Gastroesophageal sphincter (tissue), 4 donors: ENCODE measurements at regions not wholly inside any gene's neighbourhood (a gene's known extent, or its start where the extent isn't known, plus 50 kb on each side); places are given as distances from the start of the nearest gene placed in this dataset.

Experiments
- ATAC-seq: fragments of 150-250 bp; one replicate; pipeline ENCODE4 v1.9.1; 2016; ENCODE audit warnings: mild to moderate bottlenecking, moderate library complexity
- H3K27ac ChIP-seq, 4 donors: fragments of 200-600 bp; sonication (generic) in 3 of 4; 1 replicate in 3 of 4; 2 replicates in 1 of 4; pipeline ENCODE4 v1.5.1; 2016 to 2019
- H3K27me3 ChIP-seq: fragments of 200-600 bp; sonication (generic); one replicate; pipeline ENCODE4 v1.5.1; 2019
- H3K36me3 ChIP-seq, 2 donors: fragments of 200-600 bp; sonication (generic); one replicate each; pipeline ENCODE4 v1.5.1; 2019; ENCODE audit warnings: control low read depth in 1 of 2
- H3K4me1 ChIP-seq, 3 donors: fragments of 200-600 bp; sonication (generic); 1 replicate in 2 of 3; 2 replicates in 1 of 3; pipeline ENCODE4 v1.5.1; 2016 to 2019; ENCODE audit warnings: control low read depth in 2 of 3
- H3K4me3 ChIP-seq, 2 donors: fragments of 200-600 bp; sonication (generic); one replicate each; pipeline ENCODE4 v1.5.1; 2019; ENCODE audit warnings: mild to moderate bottlenecking in 1 of 2, moderate library complexity in 1 of 2
- H3K9me3 ChIP-seq, 3 donors: fragments of 200-600 bp; sonication (generic); one replicate each; pipeline ENCODE4 v1.5.1; 2017 to 2019; ENCODE audit warnings: control low read depth in 2 of 3
- EP300 ChIP-seq: sonication (generic); formaldehyde crosslinking; IDR thresholded peaks from one replicate; pipeline ENCODE4 v1.6.1; 2017; ENCODE audit warnings: antibody characterized with exemption, mild to moderate bottlenecking
- POLR2A ChIP-seq, 2 donors: fragments of 450-650 bp; IDR thresholded peaks; one replicate each; pipeline ENCODE4 v1.6.1; 2017; ENCODE audit warnings: antibody characterized with exemption in 2 of 2, mild to moderate bottlenecking in 2 of 2, moderate library complexity in 1 of 2
- POLR2AphosphoS5 ChIP-seq: sonication (generic); formaldehyde crosslinking; IDR thresholded peaks from one replicate; pipeline ENCODE4 v1.6.1; 2017; ENCODE audit warnings: antibody characterized with exemption
- WGBS, 2 donors: methylation state at CpG; one replicate each; pipeline ENCODE4 v1.1.5; 2018; ENCODE audit warnings: low coverage in 1 of 2; 5-methylcytosine and 5-hydroxymethylcytosine counted together
- TF ChIP-seq, protein P1 (sequence below), 4 experiments: fragments of 200-600 bp in 2 of 4; fragments of 450-650 bp in 2 of 4; sonication (generic) in 1 of 4; IDR thresholded peaks; one replicate each; pipeline ENCODE4 v1.5.1; 2017 to 2019; ENCODE audit warnings: antibody characterized with exemption in 4 of 4, mild to moderate bottlenecking in 2 of 4, moderate library complexity in 2 of 4

DNA sequence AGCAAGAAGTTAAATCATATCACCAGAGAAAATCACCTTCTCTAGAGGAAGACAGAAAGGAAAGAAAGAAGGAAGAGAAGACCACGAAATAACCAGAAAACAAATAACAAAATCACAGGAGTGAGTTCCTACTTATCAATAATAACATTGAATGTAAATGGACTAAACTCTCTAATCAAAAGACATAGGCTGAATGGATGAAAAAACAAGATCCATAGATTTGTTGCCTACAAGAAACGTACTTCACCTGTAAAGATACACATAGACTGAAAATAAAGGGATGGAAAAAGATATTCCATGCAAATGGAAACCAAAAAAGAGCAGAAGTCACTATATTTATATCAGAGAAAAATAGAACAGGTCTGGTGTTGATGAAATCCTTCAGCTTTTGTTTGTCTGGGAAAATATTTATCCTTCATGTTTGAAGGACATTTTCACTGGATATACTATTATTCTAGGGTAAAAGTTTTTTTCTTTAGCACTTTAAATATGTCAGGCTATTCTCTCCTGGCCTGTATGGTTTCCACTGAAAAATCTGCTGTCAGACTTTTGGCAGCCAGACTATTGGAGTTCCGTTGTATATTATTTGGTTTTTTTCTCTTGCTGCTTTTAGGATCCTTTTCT, 202.5 kb upstream of the DUSP10 start:
- 63 to 79% methylated on average over 3 of the region's 3 CpGs for WGBS, 2 donors
- Histone ChIP-seq H3K27me3 (no peaks in the 10 kb centered on the region), H3K4me1 (no peaks in the 10 kb centered on the region), H3K9me3 (peaks cover 0 to 30% (median 0%) of the 10 kb centered on the region in 3 donors), H3K36me3 (no peaks in the 10 kb centered on the region), H3K4me3 (no peak overlapping the region), H3K27ac (no peak overlapping the region)
- no peak for ATAC-seq
- no peak for TF ChIP-seq POLR2AphosphoS5
- TF ChIP-seq, protein P1, sequence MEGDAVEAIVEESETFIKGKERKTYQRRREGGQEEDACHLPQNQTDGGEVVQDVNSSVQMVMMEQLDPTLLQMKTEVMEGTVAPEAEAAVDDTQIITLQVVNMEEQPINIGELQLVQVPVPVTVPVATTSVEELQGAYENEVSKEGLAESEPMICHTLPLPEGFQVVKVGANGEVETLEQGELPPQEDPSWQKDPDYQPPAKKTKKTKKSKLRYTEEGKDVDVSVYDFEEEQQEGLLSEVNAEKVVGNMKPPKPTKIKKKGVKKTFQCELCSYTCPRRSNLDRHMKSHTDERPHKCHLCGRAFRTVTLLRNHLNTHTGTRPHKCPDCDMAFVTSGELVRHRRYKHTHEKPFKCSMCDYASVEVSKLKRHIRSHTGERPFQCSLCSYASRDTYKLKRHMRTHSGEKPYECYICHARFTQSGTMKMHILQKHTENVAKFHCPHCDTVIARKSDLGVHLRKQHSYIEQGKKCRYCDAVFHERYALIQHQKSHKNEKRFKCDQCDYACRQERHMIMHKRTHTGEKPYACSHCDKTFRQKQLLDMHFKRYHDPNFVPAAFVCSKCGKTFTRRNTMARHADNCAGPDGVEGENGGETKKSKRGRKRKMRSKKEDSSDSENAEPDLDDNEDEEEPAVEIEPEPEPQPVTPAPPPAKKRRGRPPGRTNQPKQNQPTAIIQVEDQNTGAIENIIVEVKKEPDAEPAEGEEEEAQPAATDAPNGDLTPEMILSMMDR (IDR thresholded peaks at IDR 0.05): no peak
- TF ChIP-seq EP300: no peak
- no peak for TF ChIP-seq POLR2A (IDR thresholded peaks at IDR 0.05)

DNA sequence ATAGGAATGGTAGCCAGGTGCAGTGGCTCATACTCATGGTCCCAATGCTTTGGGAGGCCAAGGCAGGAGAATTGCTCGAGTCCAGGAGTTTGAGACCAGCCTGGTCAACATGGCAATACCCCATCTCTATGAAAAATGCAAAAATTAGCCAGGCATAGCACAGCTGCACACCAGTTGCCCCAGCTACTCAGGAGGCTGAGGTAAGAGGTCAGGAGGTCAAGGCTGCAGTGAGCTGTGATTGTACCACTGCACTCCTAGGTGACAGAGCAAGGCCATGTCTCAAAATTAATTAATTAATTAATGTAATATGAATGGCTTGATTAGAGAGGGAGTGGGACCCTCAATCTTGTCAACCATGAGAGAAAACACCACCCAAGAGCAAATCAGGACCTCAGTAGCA, 198.7 kb upstream of the DUSP10 start:
- Histone ChIP-seq H3K36me3 (no peaks in the 10 kb centered on the region), H3K4me3 (no peak overlapping the region), H3K9me3 (peaks cover 0 to 23% (median 0%) of the 10 kb centered on the region in 3 donors), H3K27ac (no peak overlapping the region), H3K4me1 (no peaks in the 10 kb centered on the region), H3K27me3 (no peaks in the 10 kb centered on the region)
- 80% methylated on average over 1 of the region's 1 CpG; no CpG with 5 or more reads in 1 of the 2 donors for WGBS, 2 donors
- no peak for ATAC-seq
- TF ChIP-seq, protein P1 (IDR thresholded peaks at IDR 0.05): no peak
- TF ChIP-seq POLR2A (IDR thresholded peaks at IDR 0.05) (no peak), POLR2AphosphoS5 (no peak), EP300 (no peak)

DNA sequence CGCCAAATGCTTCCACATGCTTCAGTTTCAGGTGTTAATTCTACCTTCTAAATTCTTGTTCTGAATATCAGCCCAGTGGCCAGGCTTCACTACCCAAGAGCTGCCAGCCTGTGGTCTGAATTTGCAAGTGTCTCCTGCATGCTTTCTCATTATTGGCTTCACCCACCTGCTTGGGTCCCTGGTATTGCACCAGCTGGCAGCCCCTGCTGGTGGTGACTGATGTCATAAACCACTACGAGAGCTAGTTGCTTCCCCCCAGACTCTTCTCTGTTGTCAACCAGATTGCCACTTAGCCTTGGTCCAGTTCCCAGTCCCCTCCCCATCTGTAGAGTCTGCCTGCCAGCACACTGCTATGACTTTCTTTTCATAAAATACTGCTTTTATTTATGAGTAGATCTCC, 197.7 kb upstream of the DUSP10 start:
- TF ChIP-seq POLR2AphosphoS5 (no peak), POLR2A (IDR thresholded peaks at IDR 0.05) (no peak), EP300 (no peak)
- TF ChIP-seq, protein P1 (IDR thresholded peaks at IDR 0.05): no peak
- WGBS, 2 donors: 75% methylated on average over 2 of the region's 2 CpGs; no CpG with 5 or more reads in 1 of the 2 donors
- Histone ChIP-seq H3K27me3 (no peaks in the 10 kb centered on the region), H3K4me1 (no peaks in the 10 kb centered on the region), H3K4me3 (no peak overlapping the region), H3K36me3 (no peaks in the 10 kb centered on the region), H3K9me3 (peaks cover 0 to 13% (median 0%) of the 10 kb centered on the region in 3 donors), H3K27ac (no peak overlapping the region)
- ATAC-seq: no peak

DNA sequence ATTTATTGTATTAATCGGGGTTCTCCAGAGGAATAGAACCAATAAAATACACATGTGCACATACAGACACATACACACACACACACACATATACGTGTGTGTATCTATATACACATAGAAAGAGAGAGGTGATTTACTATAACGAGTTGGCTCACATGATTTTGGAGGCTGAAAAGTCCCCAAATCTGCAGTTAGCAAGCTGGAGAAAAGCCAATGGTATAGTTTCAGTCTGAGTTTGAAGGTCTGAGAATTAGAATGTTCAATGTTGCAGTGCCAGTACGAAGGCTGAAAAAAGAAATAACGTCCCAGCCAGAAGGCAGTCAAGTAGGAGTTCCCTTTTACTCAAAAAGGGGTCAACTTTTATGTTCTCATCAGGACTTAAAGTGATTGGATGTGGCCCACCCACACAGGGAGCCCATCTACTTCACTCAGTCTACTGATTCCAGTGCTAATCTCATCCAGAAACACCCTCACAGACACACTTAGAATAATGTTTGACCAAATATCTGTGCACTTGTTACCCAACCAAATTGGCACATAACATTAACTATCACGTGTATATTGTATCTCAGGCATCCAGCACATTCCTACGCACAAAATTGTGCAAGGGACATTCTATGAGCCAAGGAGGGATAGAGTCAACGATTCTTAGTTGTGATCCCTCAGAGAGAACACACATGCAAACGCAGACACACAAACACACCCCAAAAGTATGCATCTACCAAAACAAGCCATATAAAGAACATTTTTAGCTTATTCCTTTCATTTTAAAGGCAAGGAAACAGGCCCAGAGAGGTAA, 195.5 kb upstream of the DUSP10 start:
- Histone ChIP-seq H3K4me1 (no peaks in the 10 kb centered on the region), H3K27me3 (no peaks in the 10 kb centered on the region), H3K36me3 (no peaks in the 10 kb centered on the region), H3K4me3 (no peak overlapping the region), H3K27ac (no peak overlapping the region), H3K9me3 (no peaks in the 10 kb centered on the region)
- ATAC-seq: no peak
- TF ChIP-seq, protein P1 (IDR thresholded peaks at IDR 0.05): no peak
- TF ChIP-seq POLR2AphosphoS5: no peak
- no peak for TF ChIP-seq POLR2A (IDR thresholded peaks at IDR 0.05)
- no peak for TF ChIP-seq EP300
- 87 to 89% methylated on average over 8 to 9 of the region's 9 CpGs for WGBS, 2 donors
